ENCODE measurements at regions not wholly inside any gene's neighbourhood (a gene's known extent, or its start where the extent isn't known, plus 50 kb on each side); places are given as distances from the start of the nearest gene placed in this dataset.

DNA sequence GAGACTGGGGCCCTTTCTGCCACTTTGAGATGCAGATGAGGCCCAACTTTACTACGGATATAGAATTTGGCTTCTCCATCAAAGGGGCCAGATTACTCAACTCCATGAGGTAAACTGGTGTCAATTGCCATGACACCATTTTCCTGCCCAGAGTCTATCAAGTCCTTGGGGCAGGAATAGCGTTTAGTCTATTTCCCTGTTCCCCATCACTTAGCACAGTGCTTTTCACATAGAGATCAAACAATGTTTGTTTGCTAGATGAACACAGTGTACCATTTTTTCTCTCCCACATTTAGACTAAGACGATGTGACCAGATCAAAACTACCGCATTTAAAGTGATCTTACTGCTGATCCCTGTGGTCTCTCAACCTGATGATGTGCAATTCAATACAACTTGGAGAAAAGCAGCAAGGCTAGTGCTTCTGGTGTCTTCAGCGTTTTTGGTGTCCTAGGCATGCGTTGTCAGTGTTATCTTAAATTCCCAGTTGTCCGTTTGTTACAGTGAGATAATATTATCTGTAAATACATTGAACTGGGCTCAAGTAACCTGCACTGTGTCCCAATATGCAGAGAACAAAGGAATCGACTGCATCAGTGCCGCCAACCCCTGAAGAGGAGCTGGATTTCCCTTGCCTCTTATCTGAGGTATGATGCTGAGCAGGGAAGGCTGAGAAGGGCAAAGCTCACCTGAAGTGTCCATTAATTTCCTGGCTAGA is 446.2 kb downstream of the PLK2 start:
- H3K27ac ChIP-seq (replicated peaks): no peak overlapping the region
- DNase-seq (ENCODE audit: low read depth in 1 of 2, low spot score in 1 of 2): no peak
- H3K27me3 ChIP-seq (ENCODE audit: insufficient read depth, poor library complexity, severe bottlenecking): no peaks in the 10 kb centered on the region
- TF ChIP-seq POLR2AphosphoS5 (IDR thresholded peaks at IDR 0.05; ENCODE audit: low read depth) (no peak), SPI1 (IDR thresholded peaks at IDR 0.05; ENCODE audit: borderline replicate concordance, low read depth) (no peak), GABPA (IDR thresholded peaks at IDR 0.05; ENCODE audit: low read depth) (no peak)
- TF ChIP-seq, protein P1, sequence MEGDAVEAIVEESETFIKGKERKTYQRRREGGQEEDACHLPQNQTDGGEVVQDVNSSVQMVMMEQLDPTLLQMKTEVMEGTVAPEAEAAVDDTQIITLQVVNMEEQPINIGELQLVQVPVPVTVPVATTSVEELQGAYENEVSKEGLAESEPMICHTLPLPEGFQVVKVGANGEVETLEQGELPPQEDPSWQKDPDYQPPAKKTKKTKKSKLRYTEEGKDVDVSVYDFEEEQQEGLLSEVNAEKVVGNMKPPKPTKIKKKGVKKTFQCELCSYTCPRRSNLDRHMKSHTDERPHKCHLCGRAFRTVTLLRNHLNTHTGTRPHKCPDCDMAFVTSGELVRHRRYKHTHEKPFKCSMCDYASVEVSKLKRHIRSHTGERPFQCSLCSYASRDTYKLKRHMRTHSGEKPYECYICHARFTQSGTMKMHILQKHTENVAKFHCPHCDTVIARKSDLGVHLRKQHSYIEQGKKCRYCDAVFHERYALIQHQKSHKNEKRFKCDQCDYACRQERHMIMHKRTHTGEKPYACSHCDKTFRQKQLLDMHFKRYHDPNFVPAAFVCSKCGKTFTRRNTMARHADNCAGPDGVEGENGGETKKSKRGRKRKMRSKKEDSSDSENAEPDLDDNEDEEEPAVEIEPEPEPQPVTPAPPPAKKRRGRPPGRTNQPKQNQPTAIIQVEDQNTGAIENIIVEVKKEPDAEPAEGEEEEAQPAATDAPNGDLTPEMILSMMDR (IDR thresholded peaks at IDR 0.05; ENCODE audit: insufficient read depth, low read length): no peak
- TF ChIP-seq, protein P2, sequence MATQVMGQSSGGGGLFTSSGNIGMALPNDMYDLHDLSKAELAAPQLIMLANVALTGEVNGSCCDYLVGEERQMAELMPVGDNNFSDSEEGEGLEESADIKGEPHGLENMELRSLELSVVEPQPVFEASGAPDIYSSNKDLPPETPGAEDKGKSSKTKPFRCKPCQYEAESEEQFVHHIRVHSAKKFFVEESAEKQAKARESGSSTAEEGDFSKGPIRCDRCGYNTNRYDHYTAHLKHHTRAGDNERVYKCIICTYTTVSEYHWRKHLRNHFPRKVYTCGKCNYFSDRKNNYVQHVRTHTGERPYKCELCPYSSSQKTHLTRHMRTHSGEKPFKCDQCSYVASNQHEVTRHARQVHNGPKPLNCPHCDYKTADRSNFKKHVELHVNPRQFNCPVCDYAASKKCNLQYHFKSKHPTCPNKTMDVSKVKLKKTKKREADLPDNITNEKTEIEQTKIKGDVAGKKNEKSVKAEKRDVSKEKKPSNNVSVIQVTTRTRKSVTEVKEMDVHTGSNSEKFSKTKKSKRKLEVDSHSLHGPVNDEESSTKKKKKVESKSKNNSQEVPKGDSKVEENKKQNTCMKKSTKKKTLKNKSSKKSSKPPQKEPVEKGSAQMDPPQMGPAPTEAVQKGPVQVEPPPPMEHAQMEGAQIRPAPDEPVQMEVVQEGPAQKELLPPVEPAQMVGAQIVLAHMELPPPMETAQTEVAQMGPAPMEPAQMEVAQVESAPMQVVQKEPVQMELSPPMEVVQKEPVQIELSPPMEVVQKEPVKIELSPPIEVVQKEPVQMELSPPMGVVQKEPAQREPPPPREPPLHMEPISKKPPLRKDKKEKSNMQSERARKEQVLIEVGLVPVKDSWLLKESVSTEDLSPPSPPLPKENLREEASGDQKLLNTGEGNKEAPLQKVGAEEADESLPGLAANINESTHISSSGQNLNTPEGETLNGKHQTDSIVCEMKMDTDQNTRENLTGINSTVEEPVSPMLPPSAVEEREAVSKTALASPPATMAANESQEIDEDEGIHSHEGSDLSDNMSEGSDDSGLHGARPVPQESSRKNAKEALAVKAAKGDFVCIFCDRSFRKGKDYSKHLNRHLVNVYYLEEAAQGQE (IDR thresholded peaks at IDR 0.05; ENCODE audit: insufficient replicate concordance, low read depth): no peak
- no peak overlapping the region for H3K4me3 ChIP-seq (replicated peaks; ENCODE audit: insufficient read depth, low read length)

DNA sequence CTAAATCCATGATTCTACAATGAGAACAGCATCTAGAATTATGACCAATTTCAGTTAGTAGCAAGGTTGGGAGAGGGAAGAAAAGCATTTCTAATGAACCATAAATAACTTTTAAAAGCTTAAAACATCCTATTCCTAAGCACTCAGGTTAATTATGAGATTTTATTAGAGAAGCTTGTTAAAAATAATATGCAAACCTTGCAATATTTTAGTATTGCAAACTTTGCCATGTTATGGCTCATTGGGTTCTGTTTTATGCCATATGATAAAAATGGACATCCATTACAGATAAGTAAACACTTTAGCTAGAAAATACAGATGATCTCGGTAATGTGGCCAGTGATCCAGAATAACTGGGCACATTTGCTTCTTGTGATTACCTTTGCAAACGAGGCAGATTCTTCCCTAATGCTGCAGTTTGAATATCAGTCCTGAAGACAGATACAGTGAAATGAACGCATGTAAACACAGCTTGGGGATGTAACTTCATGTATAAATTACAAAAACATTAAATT is 447.0 kb downstream of the PLK2 start:
- H3K27ac ChIP-seq (replicated peaks): no peak overlapping the region
- DNase-seq (ENCODE audit: low read depth in 1 of 2, low spot score in 1 of 2): no peak
- H3K27me3 ChIP-seq (ENCODE audit: insufficient read depth, poor library complexity, severe bottlenecking): no peaks in the 10 kb centered on the region
- no peak overlapping the region for H3K4me3 ChIP-seq (replicated peaks; ENCODE audit: insufficient read depth, low read length)
- TF ChIP-seq, protein P1 (IDR thresholded peaks at IDR 0.05; ENCODE audit: insufficient read depth, low read length): no peak
- TF ChIP-seq SPI1 (IDR thresholded peaks at IDR 0.05; ENCODE audit: borderline replicate concordance, low read depth) (no peak), POLR2AphosphoS5 (IDR thresholded peaks at IDR 0.05; ENCODE audit: low read depth) (no peak), GABPA (IDR thresholded peaks at IDR 0.05; ENCODE audit: low read depth) (no peak)
- TF ChIP-seq, protein P2 (IDR thresholded peaks at IDR 0.05; ENCODE audit: insufficient replicate concordance, low read depth): no peak

DNA sequence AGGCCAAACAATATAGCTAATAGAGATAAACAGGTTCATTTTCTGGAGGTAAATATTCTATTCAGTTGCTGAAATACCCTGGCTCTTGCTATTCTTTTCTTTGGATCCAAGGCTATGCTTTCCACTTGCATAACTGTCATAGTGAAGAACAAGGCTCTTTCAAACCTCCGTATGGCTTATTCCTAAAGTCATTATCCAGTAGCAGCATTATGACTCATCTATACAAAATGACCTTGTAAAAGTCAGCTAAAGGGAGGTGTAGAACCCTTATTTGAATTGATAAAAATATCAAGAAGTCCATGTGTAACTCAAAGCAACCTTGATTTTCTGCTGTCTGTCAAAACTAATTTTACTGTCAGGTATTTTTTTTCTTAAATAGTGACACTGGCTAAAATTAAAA is 447.8 kb downstream of the PLK2 start:
- no peak overlapping the region for H3K4me3 ChIP-seq (replicated peaks; ENCODE audit: insufficient read depth, low read length)
- H3K27ac ChIP-seq (replicated peaks): no peak overlapping the region
- DNase-seq (ENCODE audit: low read depth in 1 of 2, low spot score in 1 of 2): no peak
- TF ChIP-seq POLR2AphosphoS5 (IDR thresholded peaks at IDR 0.05; ENCODE audit: low read depth): no peak
- no peak for TF ChIP-seq GABPA (IDR thresholded peaks at IDR 0.05; ENCODE audit: low read depth)
- TF ChIP-seq, protein P2 (IDR thresholded peaks at IDR 0.05; ENCODE audit: insufficient replicate concordance, low read depth): no peak
- TF ChIP-seq, protein P1 (IDR thresholded peaks at IDR 0.05; ENCODE audit: insufficient read depth, low read length): no peak
- TF ChIP-seq SPI1 (IDR thresholded peaks at IDR 0.05; ENCODE audit: borderline replicate concordance, low read depth): no peak
- no peaks in the 10 kb centered on the region for H3K27me3 ChIP-seq (ENCODE audit: insufficient read depth, poor library complexity, severe bottlenecking)
